NCI-H2107 treated with DMSO at 0.1 percent for 48 hours (cell line): ENCODE measurements at regions not wholly inside any gene's neighbourhood (a gene's known extent, or its start where the extent isn't known, plus 50 kb on each side); places are given as distances from the start of the nearest gene placed in this dataset.
"Not testable (repeated sequence)": the region's sequence is repeated elsewhere in the genome, so short reads cannot be mapped to it uniquely, and the experiment has no call there.

ENCODE experiments used
- DNase-seq: peaks from one replicate; lab custom pipeline; 2025; ENCODE audit not compliant: unreplicated experiment; lab: John Stamatoyannopoulos, UW

GRCh38 chr17:51434434-51435170, 174.3 kb downstream of the UTP18 start:
- DNase-seq: no peak

DNA sequence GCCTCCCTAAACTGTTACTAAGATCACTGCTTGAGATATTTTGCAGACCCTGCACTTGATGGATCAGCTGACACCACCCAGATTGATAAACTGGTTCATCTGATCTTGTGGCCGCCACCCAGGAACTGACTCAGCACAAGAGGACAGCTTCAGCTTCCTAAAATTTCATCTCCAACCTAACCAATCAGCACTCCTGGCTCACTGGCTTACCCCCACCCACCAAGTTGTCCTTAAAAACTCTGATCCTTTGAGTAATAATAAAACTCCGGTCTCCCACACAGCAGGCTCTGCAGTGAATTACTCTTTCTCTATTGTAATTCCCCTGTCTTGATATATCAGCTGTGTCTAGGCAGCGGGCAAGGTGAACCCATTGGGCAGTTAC, 174.8 kb downstream of the UTP18 start:
- no peak for DNase-seq

- DNase-seq: no peak
Measured at GRCh38 chr17:51435641-51436091, 175.3 kb downstream of the UTP18 start.

DNA sequence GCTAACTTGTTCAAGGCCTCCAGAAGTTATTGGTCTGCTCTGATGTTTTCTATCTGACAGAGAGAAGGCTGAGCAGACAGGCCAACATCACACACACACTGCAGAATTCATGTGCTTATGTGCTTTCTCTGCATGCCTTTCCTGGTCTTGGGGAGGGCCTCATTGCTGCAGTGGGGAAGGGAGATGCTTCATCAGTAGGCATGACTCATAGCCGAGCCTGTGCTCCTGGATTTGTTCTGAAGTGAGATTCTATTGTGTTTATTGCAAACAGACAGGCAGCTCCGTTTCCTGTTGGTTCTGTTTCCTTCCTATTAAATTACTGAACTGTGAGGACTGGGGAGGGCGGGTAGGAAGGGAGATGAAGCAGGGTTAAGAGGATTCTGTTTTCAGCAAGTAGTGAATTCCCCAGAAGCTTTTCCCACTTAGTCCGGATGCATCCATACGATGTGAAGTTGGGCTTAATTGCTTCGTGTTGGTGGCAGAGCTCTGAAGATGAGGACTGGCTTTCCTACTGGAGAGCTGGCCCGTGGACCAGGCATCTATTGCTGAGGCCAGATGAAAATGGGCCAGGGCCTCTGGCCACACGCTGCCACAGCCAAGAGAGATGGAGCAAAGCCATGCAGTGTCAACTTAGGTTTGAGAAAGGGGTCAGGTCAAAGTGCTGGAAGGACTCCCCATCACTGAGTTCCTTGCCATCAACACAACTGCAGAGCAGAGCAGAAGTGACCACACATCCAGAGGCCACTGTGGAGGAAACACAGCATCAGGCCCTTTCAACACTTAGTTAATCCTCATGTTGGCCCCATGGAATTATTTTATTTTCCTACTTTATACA, 179.3 kb downstream of the UTP18 start:
- no peak for DNase-seq

- DNase-seq: no peak
Measured at GRCh38 chr17:51441431-51441830, 181.1 kb downstream of the UTP18 start.

DNA sequence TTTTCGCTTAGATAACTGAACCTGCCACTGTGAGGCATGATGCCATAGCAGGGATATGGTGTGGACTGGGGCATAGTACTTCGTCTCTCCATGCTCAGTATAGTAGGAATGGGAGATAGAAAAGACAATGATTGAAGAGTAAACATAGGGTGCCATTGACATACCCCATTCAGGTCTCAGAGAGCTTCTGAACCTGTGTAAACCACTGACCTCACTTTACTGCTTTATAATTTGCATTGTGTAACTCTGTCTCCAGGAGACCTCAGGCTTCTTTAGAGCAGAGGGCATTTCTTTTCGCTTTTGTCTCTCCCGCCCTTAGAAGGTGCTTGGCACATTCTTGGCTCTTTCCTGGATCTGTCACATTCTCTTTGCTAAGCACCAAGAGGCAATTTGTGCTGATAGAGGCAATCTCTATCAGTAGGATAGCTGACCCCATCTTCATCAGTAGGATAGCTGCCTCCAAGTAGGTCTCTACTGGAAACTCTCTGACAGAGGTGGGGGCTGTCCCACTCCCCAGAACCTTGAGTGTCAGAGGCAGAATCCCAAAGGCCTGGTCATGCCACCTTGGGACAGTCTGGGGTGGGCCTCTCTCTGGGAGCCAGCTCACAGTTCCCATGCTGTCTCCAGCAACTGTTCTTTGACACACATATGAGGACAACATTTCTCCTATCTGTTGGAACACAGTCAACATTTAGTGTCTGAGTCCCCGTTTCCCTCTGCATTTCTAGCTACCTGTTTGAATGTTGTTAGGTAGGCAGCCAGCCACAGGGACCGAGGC, 181.9 kb downstream of the UTP18 start:
- no peak for DNase-seq

- no peak for DNase-seq
Measured at GRCh38 chr17:51443646-51444045, 183.3 kb downstream of the UTP18 start.

GRCh38 chr17:51445946-51446345, 185.6 kb downstream of the UTP18 start:
- no peak for DNase-seq

DNA sequence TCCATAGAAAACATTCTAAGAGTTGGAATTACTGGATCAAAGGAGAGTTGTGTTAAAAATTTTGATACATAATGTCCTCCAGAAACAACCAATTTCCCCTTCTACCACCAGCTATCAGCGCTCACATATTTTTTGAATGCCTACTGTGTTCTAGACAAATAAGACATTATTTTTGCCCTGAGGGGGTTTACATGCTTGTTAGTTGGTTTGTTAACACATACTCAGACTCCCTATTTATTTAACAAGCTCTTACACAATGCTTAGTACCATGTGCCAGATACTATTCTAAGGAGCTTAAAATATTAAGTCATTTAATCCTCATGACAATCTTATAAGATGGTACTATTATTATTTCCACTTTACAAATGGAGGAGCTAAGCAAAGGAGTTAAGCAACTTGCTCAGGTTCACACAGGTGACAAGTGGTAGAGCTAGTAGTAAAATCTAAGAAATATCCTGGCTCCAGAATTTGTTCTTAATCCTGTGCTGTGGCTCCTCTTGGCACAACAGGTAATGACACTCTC, 194.2 kb downstream of the UTP18 start:
- no peak for DNase-seq

- no peak for DNase-seq
Measured at GRCh38 chr17:51455211-51455610, 194.9 kb downstream of the UTP18 start.

GRCh38 chr17:51455931-51456330, 195.6 kb downstream of the UTP18 start:
- DNase-seq: no peak

DNA sequence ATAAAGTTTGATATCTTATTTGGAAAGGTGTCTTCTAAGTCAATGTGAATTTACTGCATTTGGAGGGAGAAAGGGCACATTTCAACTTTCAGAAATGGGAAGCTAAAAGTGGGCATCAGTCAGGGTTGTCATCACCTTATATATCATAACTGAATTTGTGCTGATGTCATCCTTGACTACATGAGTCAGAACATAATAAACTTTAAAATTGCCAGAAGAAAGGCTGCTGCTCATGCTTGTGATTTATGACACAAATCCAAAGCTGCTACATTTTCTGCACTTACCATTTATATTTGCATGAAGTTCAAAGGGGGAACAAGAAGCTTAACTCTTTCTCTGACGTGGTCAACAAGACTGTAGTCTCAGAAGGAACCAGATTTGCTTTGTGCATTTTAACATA, 196.6 kb downstream of the UTP18 start:
- DNase-seq: no peak

GRCh38 chr17:51461578-51462004, 201.2 kb downstream of the UTP18 start:
- no peak for DNase-seq

- DNase-seq: no peak
Measured at GRCh38 chr17:51463353-51463752, 203.0 kb downstream of the UTP18 start.

GRCh38 chr17:51467336-51467735, 207.0 kb downstream of the UTP18 start:
- DNase-seq: no peak

GRCh38 chr17:51472670-51473205, 212.4 kb downstream of the UTP18 start:
- no peak for DNase-seq

GRCh38 chr17:51474764-51475163, 214.4 kb downstream of the UTP18 start:
- DNase-seq: no peak

DNA sequence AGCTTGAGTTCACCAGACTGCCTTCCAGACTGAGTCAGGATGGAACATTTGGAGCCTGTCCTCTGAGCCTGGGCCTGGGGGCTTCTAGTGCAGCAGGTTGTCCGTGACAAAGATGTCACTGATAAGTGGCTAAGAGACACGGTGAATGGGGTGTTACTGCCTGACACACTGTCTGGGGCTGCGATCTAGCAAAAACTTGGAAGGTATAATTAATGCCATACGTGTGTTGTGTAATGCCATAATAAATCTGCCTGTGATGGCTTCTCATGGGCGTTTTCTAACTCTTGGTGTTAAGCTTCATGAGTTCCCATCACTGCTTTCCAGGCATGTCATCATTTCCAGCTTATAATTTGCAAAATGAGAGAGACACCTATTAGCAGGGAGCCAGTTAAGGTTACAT, 215.4 kb downstream of the UTP18 start:
- no peak for DNase-seq

DNA sequence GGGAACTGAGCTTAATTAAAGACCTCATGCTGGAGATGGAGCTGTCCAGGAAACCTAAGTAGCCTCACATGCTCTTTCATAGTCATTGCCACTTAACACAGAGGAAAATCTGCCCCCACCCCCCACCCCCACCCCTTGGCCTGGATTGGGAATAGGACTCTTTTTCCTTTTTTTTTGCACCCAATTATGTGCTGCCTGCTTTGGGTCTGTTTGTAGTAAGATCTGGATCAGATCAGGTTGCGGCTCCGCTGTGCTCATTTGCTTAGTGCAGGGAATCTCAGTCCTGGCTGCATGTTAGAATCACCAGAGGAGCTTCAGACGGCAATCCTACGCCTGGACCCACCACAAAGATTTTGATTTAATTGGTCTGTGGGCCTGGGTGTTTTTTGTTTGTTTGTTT, 219.0 kb downstream of the UTP18 start:
- no peak for DNase-seq

- no peak for DNase-seq
Measured at GRCh38 chr17:51481370-51481769, 221.0 kb downstream of the UTP18 start.

DNA sequence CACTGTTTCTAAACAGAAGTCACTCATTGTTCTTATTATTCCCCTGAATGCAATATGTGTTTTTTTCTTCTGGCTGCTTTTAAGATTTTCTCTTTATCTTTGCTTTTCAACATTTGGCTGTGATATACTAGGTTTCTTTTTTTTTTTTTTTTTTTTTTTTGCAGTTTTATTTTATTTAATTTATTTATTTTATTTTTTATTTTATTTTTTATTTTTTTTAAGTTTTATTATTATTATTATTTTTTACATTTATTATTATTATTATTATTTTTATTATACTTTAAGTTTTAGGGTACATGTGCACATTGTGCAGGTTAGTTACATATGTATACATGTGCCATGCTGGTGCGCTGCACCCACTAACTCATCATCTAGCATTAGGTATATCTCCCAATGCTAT, 221.9 kb downstream of the UTP18 start:
- DNase-seq: not testable (repeated sequence)
